ENCODE measurements at regions not wholly inside any gene's neighbourhood (a gene's known extent, or its start where the extent isn't known, plus 50 kb on each side); places are given as distances from the start of the nearest gene placed in this dataset.
"Not testable (repeated sequence)": the region's sequence is repeated elsewhere in the genome, so short reads cannot be mapped to it uniquely, and the experiment has no call there.

GRCh38 chr1:157348538-157349480 is 203.5 kb downstream of the FCRL5 start:
- H3K27me3 Mint-ChIP-seq (ENCODE audit: low read depth): peaks cover 14% of the 10 kb centered on the region

GRCh38 chr1:157347506-157347905 is 204.8 kb downstream of the FCRL5 start:
- Mint-ChIP-seq H3K36me3 (ENCODE audit: low read depth) (no peaks in the 10 kb centered on the region), H3K9me3 (no peaks in the 10 kb centered on the region), H3K4me1 (ENCODE audit: low read depth) (no peaks in the 10 kb centered on the region), H3K27ac (no peak overlapping the region), H3K27me3 (ENCODE audit: low read depth) (peaks cover 14% of the 10 kb centered on the region), H3K4me3 (no peak overlapping the region)

More at GRCh38 chr1:157348538-157349480, 203.5 kb downstream of the FCRL5 start:
- Mint-ChIP-seq H3K27ac (no peak overlapping the region), H3K36me3 (ENCODE audit: low read depth) (no peaks in the 10 kb centered on the region), H3K4me3 (no peak overlapping the region), H3K9me3 (no peaks in the 10 kb centered on the region), H3K4me1 (ENCODE audit: low read depth) (no peaks in the 10 kb centered on the region)

DNA sequence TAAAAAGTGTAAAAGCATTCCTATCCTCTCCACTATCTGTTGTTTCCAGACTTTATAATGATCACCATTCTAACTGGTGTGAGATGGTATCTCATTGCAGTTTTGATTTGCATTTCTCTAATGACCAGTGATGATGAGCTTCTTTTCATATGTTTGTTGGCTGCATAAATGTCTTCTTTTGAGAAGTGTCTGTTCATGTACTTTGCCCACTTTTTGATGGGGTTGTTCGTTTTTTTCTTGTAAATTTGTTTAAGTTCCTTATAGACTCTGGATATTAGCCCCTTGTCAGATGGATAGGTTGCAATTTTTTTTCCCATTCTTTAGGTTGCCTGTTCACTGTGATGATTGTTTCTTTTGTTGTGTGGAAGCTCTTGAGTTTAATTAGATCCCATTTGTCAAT is 199.6 kb upstream of the ETV3 start:
- not testable (repeated sequence) for H3K27me3 Mint-ChIP-seq (ENCODE audit: low read depth); H3K36me3 Mint-ChIP-seq (ENCODE audit: low read depth); H3K4me1 Mint-ChIP-seq (ENCODE audit: low read depth); H3K27ac Mint-ChIP-seq; H3K9me3 Mint-ChIP-seq; H3K4me3 Mint-ChIP-seq

- no peaks in the 10 kb centered on the region for H3K36me3 Mint-ChIP-seq (ENCODE audit: low read depth)
- peaks cover 5% of the 10 kb centered on the region for H3K9me3 Mint-ChIP-seq
- peaks cover 17% of the 10 kb centered on the region for H3K27me3 Mint-ChIP-seq (ENCODE audit: low read depth)
- no peak overlapping the region for H3K27ac Mint-ChIP-seq
- H3K4me3 Mint-ChIP-seq: no peak overlapping the region
- no peaks in the 10 kb centered on the region for H3K4me1 Mint-ChIP-seq (ENCODE audit: low read depth)
Measured at GRCh38 chr1:157335056-157335455, 196.9 kb upstream of the ETV3 start.

GRCh38 chr1:157334041-157334440 is 195.8 kb upstream of the ETV3 start:
- peaks cover 17% of the 10 kb centered on the region for H3K27me3 Mint-ChIP-seq (ENCODE audit: low read depth)
- H3K4me1 Mint-ChIP-seq (ENCODE audit: low read depth): no peaks in the 10 kb centered on the region
- no peaks in the 10 kb centered on the region for H3K36me3 Mint-ChIP-seq (ENCODE audit: low read depth)
- peaks cover 8% of the 10 kb centered on the region for H3K9me3 Mint-ChIP-seq
- no peak overlapping the region for H3K27ac Mint-ChIP-seq
- no peak overlapping the region for H3K4me3 Mint-ChIP-seq

GRCh38 chr1:157330177-157330576 is 192.0 kb upstream of the ETV3 start:
- H3K27me3 Mint-ChIP-seq (ENCODE audit: low read depth): peaks cover 21% of the 10 kb centered on the region
- not testable (repeated sequence) for H3K9me3 Mint-ChIP-seq; H3K36me3 Mint-ChIP-seq (ENCODE audit: low read depth); H3K4me1 Mint-ChIP-seq (ENCODE audit: low read depth); H3K27ac Mint-ChIP-seq; H3K4me3 Mint-ChIP-seq

DNA sequence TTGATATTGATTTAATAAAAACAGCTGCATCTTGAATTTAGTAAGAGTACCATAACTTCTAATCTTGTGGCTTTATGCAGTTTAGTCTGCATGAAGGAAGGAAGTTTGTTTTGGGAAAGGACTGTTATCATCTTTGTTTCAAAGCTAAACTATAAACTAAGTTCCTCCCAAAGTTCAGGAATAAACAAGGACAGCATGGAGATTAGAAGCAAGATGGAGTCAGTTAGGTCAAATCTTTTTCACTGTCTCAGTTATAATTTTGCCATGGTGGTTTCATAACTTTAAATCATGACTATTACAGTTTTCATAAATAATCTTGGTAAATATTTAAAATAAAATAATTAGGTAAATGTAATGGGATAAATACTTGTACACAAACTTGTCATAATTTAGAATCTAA is 189.9 kb upstream of the ETV3 start:
- H3K36me3 Mint-ChIP-seq (ENCODE audit: low read depth); H3K4me3 Mint-ChIP-seq; H3K27ac Mint-ChIP-seq; H3K4me1 Mint-ChIP-seq (ENCODE audit: low read depth); H3K9me3 Mint-ChIP-seq: not testable (repeated sequence)
- peaks cover 19% of the 10 kb centered on the region for H3K27me3 Mint-ChIP-seq (ENCODE audit: low read depth)

GRCh38 chr1:157326173-157326859 is 188.1 kb upstream of the ETV3 start:
- Mint-ChIP-seq H3K9me3 (peaks cover 8% of the 10 kb centered on the region), H3K27ac (no peak overlapping the region), H3K27me3 (ENCODE audit: low read depth) (peaks cover 14% of the 10 kb centered on the region), H3K4me1 (ENCODE audit: low read depth) (no peaks in the 10 kb centered on the region), H3K36me3 (ENCODE audit: low read depth) (no peaks in the 10 kb centered on the region), H3K4me3 (no peak overlapping the region)

- H3K4me1 Mint-ChIP-seq (ENCODE audit: low read depth): no peaks in the 10 kb centered on the region
- H3K27ac Mint-ChIP-seq: no peak overlapping the region
- H3K36me3 Mint-ChIP-seq (ENCODE audit: low read depth): no peaks in the 10 kb centered on the region
- H3K9me3 Mint-ChIP-seq: peaks cover 3% of the 10 kb centered on the region
- peaks cover 9% of the 10 kb centered on the region for H3K27me3 Mint-ChIP-seq (ENCODE audit: low read depth)
- H3K4me3 Mint-ChIP-seq: no peak overlapping the region
Measured at GRCh38 chr1:157325220-157325619, 187.0 kb upstream of the ETV3 start.

- not testable (repeated sequence) for H3K27me3 Mint-ChIP-seq (ENCODE audit: low read depth); H3K27ac Mint-ChIP-seq; H3K4me1 Mint-ChIP-seq (ENCODE audit: low read depth); H3K4me3 Mint-ChIP-seq; H3K36me3 Mint-ChIP-seq (ENCODE audit: low read depth); H3K9me3 Mint-ChIP-seq
Measured at GRCh38 chr1:157321972-157322371, 183.8 kb upstream of the ETV3 start.

- Mint-ChIP-seq H3K4me1 (ENCODE audit: low read depth) (no peaks in the 10 kb centered on the region), H3K27me3 (ENCODE audit: low read depth) (peaks cover 4% of the 10 kb centered on the region), H3K4me3 (no peak overlapping the region), H3K36me3 (ENCODE audit: low read depth) (no peaks in the 10 kb centered on the region), H3K9me3 (peaks cover 6% of the 10 kb centered on the region), H3K27ac (no peak overlapping the region)
Measured at GRCh38 chr1:157319567-157319966, 181.4 kb upstream of the ETV3 start.

DNA sequence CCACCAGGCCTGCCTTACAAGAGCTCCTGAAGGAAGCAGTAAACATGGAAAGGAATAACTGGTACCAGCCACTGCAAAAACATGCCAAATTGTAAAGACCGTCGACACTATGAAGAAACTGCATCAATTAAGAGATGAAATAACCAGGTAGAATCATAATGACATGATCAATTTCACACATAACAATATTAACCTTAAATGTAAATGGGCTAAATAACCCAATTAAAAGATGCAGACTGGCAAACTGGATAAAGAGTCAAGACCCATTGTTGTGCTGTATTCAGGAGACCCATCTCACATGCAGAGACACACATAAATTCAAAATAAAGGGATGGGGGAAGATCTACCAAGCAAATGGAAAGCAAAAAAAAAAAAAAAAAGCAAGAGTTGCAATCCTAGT is 179.0 kb upstream of the ETV3 start:
- H3K4me3 Mint-ChIP-seq; H3K9me3 Mint-ChIP-seq; H3K27me3 Mint-ChIP-seq (ENCODE audit: low read depth); H3K27ac Mint-ChIP-seq; H3K4me1 Mint-ChIP-seq (ENCODE audit: low read depth); H3K36me3 Mint-ChIP-seq (ENCODE audit: low read depth): not testable (repeated sequence)

- Mint-ChIP-seq H3K9me3 (peaks cover 6% of the 10 kb centered on the region), H3K4me1 (ENCODE audit: low read depth) (no peaks in the 10 kb centered on the region), H3K27ac (no peak overlapping the region), H3K36me3 (ENCODE audit: low read depth) (no peaks in the 10 kb centered on the region), H3K4me3 (no peak overlapping the region), H3K27me3 (ENCODE audit: low read depth) (peaks cover 5% of the 10 kb centered on the region)
Measured at GRCh38 chr1:157315544-157315943, 177.3 kb upstream of the ETV3 start.

DNA sequence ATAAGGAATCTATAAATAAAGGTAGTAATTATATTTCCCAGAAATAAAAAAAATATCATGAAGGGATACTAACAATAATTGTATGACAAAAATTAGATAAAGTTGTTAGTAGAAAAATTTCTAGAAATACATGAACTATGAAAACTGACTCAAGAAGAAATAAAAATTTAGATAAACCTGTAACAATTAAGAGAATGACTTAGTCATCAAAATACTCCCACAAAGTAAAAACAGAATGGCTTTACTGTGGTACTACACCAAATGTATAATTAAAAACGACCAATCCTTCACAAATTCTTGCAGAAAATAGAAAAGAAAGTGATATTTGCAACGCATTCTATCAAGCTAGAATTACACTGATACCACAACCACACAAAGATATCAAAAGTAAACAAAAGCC is 176.2 kb upstream of the ETV3 start:
- no peak overlapping the region for H3K27ac Mint-ChIP-seq
- H3K4me3 Mint-ChIP-seq: no peak overlapping the region
- peaks cover 8% of the 10 kb centered on the region for H3K27me3 Mint-ChIP-seq (ENCODE audit: low read depth)
- H3K9me3 Mint-ChIP-seq: peaks cover 6% of the 10 kb centered on the region
- H3K36me3 Mint-ChIP-seq (ENCODE audit: low read depth): no peaks in the 10 kb centered on the region
- H3K4me1 Mint-ChIP-seq (ENCODE audit: low read depth): no peaks in the 10 kb centered on the region

- Mint-ChIP-seq H3K4me3 (no peak overlapping the region), H3K36me3 (ENCODE audit: low read depth) (no peaks in the 10 kb centered on the region), H3K27me3 (ENCODE audit: low read depth) (peaks cover 11% of the 10 kb centered on the region), H3K27ac (no peak overlapping the region), H3K9me3 (peaks cover 6% of the 10 kb centered on the region), H3K4me1 (ENCODE audit: low read depth) (no peaks in the 10 kb centered on the region)
Measured at GRCh38 chr1:157313240-157313807, 175.1 kb upstream of the ETV3 start.
